ENCODE measurements at regions not wholly inside any gene's neighbourhood (a gene's known extent, or its start where the extent isn't known, plus 50 kb on each side); places are given as distances from the start of the nearest gene placed in this dataset.

DNA sequence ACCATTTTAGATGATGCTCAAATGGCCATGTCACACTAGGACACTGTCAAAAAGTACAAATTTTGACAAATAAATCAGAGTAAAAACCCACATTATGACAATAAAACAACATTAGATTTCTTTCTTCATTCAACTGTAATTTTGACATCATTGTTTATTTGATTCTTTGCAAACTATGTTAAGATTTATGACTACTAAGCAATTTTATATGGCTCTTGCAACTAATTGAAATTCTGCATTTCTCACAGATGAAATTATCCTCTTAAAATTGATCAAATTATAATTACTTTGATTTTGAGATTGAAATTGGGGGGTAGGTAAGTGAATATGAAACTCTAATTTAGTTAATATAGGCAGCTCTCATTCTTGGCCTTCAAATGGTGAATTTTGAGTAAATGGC lies 59.8 kb downstream of the ATOH1 start:
- no peak for DNase-seq (ENCODE audit: low read depth)
- Histone ChIP-seq H3K27me3 (ENCODE audit: control insufficient read depth, insufficient read depth, low read length) (no peaks in the 10 kb centered on the region), H3K36me3 (ENCODE audit: control insufficient read depth, insufficient read depth, low read length) (no peaks in the 10 kb centered on the region), H3K4me3 (ENCODE audit: low read depth, low read length) (no peak overlapping the region)
- TF ChIP-seq, protein P1, sequence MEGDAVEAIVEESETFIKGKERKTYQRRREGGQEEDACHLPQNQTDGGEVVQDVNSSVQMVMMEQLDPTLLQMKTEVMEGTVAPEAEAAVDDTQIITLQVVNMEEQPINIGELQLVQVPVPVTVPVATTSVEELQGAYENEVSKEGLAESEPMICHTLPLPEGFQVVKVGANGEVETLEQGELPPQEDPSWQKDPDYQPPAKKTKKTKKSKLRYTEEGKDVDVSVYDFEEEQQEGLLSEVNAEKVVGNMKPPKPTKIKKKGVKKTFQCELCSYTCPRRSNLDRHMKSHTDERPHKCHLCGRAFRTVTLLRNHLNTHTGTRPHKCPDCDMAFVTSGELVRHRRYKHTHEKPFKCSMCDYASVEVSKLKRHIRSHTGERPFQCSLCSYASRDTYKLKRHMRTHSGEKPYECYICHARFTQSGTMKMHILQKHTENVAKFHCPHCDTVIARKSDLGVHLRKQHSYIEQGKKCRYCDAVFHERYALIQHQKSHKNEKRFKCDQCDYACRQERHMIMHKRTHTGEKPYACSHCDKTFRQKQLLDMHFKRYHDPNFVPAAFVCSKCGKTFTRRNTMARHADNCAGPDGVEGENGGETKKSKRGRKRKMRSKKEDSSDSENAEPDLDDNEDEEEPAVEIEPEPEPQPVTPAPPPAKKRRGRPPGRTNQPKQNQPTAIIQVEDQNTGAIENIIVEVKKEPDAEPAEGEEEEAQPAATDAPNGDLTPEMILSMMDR (IDR thresholded peaks at IDR 0.05; ENCODE audit: insufficient read depth, low read length, poor library complexity, severe bottlenecking), result no peak

DNA sequence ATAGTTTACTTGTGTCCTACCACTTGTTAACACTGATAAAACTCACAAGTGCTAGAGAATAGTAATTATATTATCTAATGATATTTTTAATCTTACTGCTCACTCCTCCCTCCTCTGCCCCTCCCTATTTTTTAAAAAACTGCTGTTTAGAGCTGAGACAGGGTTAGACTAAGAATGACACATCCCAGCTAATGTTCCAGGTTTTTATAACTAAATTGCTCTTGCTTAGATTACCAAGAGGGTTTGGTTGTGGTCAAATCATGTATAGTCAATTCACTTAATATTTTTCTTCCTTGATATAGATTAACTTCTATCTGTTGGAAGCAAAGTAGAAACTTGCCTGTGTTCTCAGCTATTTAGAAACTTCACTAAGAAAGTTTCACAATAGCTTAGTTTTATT lies 60.2 kb downstream of the ATOH1 start:
- H3K27me3 ChIP-seq (ENCODE audit: control insufficient read depth, insufficient read depth, low read length), result no peaks in the 10 kb centered on the region
- TF ChIP-seq, protein P1 (IDR thresholded peaks at IDR 0.05; ENCODE audit: insufficient read depth, low read length, poor library complexity, severe bottlenecking), result no peak
- H3K36me3 ChIP-seq (ENCODE audit: control insufficient read depth, insufficient read depth, low read length), result no peaks in the 10 kb centered on the region
- no peak overlapping the region for H3K4me3 ChIP-seq (ENCODE audit: low read depth, low read length)
- no peak for DNase-seq (ENCODE audit: low read depth)

DNA sequence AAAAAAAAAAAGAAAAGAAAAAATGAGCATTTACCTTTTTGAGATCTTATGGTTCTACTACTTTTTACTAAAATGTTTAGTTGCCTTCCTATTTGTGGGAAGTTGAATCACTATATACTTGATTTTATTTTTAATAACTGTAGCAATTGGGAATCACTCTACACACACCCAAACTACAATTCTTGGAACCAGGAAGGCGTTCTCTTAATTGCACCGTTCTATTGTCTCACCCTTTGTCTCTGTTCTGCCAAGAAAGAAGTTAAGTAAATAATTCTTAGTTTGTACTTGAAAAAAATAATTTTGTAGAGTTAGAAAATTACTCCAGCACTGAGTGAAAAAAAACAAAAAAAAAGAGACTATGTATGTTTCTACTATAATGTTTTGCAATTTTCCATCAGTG lies 62.7 kb downstream of the ATOH1 start:
- Histone ChIP-seq H3K36me3 (ENCODE audit: control insufficient read depth, insufficient read depth, low read length) (no peaks in the 10 kb centered on the region), H3K4me3 (ENCODE audit: low read depth, low read length) (no peak overlapping the region), H3K27me3 (ENCODE audit: control insufficient read depth, insufficient read depth, low read length) (no peaks in the 10 kb centered on the region)
- DNase-seq (ENCODE audit: low read depth), result no peak
- TF ChIP-seq, protein P1 (IDR thresholded peaks at IDR 0.05; ENCODE audit: insufficient read depth, low read length, poor library complexity, severe bottlenecking), result no peak

DNA sequence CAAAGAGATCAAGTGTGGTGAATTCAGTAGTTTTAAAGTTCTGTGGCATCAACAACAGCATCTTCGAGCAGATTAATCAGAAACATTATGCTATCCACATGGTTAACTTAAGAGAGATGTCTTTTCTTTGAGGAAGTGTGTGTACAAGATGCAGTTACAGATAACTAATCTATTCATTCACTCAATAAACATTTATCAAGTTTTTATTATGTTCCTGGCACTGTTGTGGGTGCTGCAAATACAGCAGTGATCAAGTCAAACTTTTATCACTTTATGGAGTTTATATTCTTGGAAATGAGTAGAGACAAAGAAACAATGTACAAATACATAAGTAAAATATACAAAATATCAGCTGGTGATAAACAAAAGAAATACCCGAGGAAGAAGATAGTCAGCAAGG lies 66.4 kb downstream of the ATOH1 start:
- Histone ChIP-seq H3K27me3 (ENCODE audit: control insufficient read depth, insufficient read depth, low read length) (no peaks in the 10 kb centered on the region), H3K4me3 (ENCODE audit: low read depth, low read length) (no peak overlapping the region), H3K36me3 (ENCODE audit: control insufficient read depth, insufficient read depth, low read length) (no peaks in the 10 kb centered on the region)
- TF ChIP-seq, protein P1 (IDR thresholded peaks at IDR 0.05; ENCODE audit: insufficient read depth, low read length, poor library complexity, severe bottlenecking), result no peak
- DNase-seq (ENCODE audit: low read depth), result no peak

DNA sequence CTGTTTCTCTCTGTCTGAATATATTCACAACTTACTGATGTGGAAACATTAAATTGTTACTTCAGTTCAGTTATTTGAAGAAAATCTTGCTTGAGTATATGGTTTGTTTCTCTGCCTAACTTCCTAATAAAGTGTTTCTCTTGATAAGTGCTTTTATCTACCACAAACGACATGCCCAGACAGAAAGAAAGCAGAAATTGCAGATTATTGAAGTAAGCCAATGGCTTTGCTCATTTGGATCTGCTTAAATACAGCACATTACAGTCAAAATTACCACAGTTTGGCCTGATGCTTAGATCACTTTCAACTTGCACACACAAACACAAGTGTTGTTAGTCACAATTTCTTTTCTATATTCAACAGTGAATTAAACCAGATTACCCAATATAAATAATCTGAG lies 68.0 kb downstream of the ATOH1 start:
- DNase-seq (ENCODE audit: low read depth), result no peak
- Histone ChIP-seq H3K4me3 (ENCODE audit: low read depth, low read length) (no peak overlapping the region), H3K36me3 (ENCODE audit: control insufficient read depth, insufficient read depth, low read length) (no peaks in the 10 kb centered on the region), H3K27me3 (ENCODE audit: control insufficient read depth, insufficient read depth, low read length) (no peaks in the 10 kb centered on the region)
- TF ChIP-seq, protein P1 (IDR thresholded peaks at IDR 0.05; ENCODE audit: insufficient read depth, low read length, poor library complexity, severe bottlenecking), result no peak

DNA sequence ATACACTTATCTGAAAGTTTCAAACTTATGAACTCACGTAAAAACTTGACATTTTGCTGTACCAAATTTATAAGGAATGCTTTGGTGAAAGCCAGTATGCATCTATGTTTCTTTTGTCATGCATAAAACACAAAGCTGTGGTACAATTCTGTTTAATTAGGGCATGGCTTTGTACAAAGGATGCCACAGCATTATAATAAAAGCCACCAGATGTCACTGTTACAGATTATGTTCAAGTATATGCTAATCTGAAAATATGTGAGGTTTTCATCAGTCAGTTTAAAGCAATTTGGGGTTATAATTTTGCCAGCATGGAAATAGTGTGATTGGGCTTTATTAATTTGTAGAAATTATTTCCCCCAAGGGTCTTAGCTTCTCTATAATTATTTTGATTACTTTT lies 69.0 kb downstream of the ATOH1 start:
- no peak for DNase-seq (ENCODE audit: low read depth)
- Histone ChIP-seq H3K27me3 (ENCODE audit: control insufficient read depth, insufficient read depth, low read length) (no peaks in the 10 kb centered on the region), H3K36me3 (ENCODE audit: control insufficient read depth, insufficient read depth, low read length) (no peaks in the 10 kb centered on the region), H3K4me3 (ENCODE audit: low read depth, low read length) (no peak overlapping the region)
- TF ChIP-seq, protein P1 (IDR thresholded peaks at IDR 0.05; ENCODE audit: insufficient read depth, low read length, poor library complexity, severe bottlenecking), result peak; percentile 13
